ENCODE measurements at regions not wholly inside any gene's neighbourhood (a gene's known extent, or its start where the extent isn't known, plus 50 kb on each side); places are given as distances from the start of the nearest gene placed in this dataset.

GRCh38 chr2:78023356-78023755, 501.2 kb upstream of the LRRTM4 start:
- Mint-ChIP-seq H3K4me3 (no peak overlapping the region), H3K9me3 (peaks cover 35% of the 10 kb centered on the region), H3K27me3 (ENCODE audit: insufficient read depth) (no peaks in the 10 kb centered on the region), H3K4me1 (ENCODE audit: low read depth) (no peaks in the 10 kb centered on the region), H3K27ac (no peak overlapping the region), H3K36me3 (ENCODE audit: low read depth) (no peaks in the 10 kb centered on the region)
- DNase-seq = no peak
- TF ChIP-seq CTCF (IDR thresholded peaks at IDR 0.05) = no peak

- H3K36me3 Mint-ChIP-seq (ENCODE audit: low read depth) = no peaks in the 10 kb centered on the region
- H3K4me3 Mint-ChIP-seq = no peak overlapping the region
- TF ChIP-seq CTCF (IDR thresholded peaks at IDR 0.05) = no peak
- H3K4me1 Mint-ChIP-seq (ENCODE audit: low read depth) = no peaks in the 10 kb centered on the region
- H3K9me3 Mint-ChIP-seq = peaks cover 32% of the 10 kb centered on the region
- no peak for DNase-seq
- H3K27me3 Mint-ChIP-seq (ENCODE audit: insufficient read depth) = no peaks in the 10 kb centered on the region
- no peak overlapping the region for H3K27ac Mint-ChIP-seq
Measured at GRCh38 chr2:78024996-78025395, 502.8 kb upstream of the LRRTM4 start.

GRCh38 chr2:78029392-78029995, 507.3 kb upstream of the LRRTM4 start:
- Mint-ChIP-seq H3K27ac (no peak overlapping the region), H3K4me3 (no peak overlapping the region), H3K9me3 (peaks cover 19% of the 10 kb centered on the region), H3K36me3 (ENCODE audit: low read depth) (no peaks in the 10 kb centered on the region), H3K4me1 (ENCODE audit: low read depth) (no peaks in the 10 kb centered on the region), H3K27me3 (ENCODE audit: insufficient read depth) (no peaks in the 10 kb centered on the region)
- DNase-seq = no peak
- TF ChIP-seq CTCF (IDR thresholded peaks at IDR 0.05) = no peak

- no peak for DNase-seq
- H3K27me3 Mint-ChIP-seq (ENCODE audit: insufficient read depth) = no peaks in the 10 kb centered on the region
- no peaks in the 10 kb centered on the region for H3K36me3 Mint-ChIP-seq (ENCODE audit: low read depth)
- H3K4me1 Mint-ChIP-seq (ENCODE audit: low read depth) = no peaks in the 10 kb centered on the region
- H3K27ac Mint-ChIP-seq = no peak overlapping the region
- TF ChIP-seq CTCF (IDR thresholded peaks at IDR 0.05) = no peak
- peaks cover 18% of the 10 kb centered on the region for H3K9me3 Mint-ChIP-seq
- H3K4me3 Mint-ChIP-seq = no peak overlapping the region
Measured at GRCh38 chr2:78034706-78035105, 512.5 kb upstream of the LRRTM4 start.

GRCh38 chr2:78035804-78036203, 513.6 kb upstream of the LRRTM4 start:
- H3K9me3 Mint-ChIP-seq = peaks cover 21% of the 10 kb centered on the region
- no peak for TF ChIP-seq CTCF (IDR thresholded peaks at IDR 0.05)
- no peaks in the 10 kb centered on the region for H3K27me3 Mint-ChIP-seq (ENCODE audit: insufficient read depth)
- DNase-seq = no peak
- H3K4me3 Mint-ChIP-seq = no peak overlapping the region
- no peaks in the 10 kb centered on the region for H3K4me1 Mint-ChIP-seq (ENCODE audit: low read depth)
- no peak overlapping the region for H3K27ac Mint-ChIP-seq
- H3K36me3 Mint-ChIP-seq (ENCODE audit: low read depth) = no peaks in the 10 kb centered on the region

DNA sequence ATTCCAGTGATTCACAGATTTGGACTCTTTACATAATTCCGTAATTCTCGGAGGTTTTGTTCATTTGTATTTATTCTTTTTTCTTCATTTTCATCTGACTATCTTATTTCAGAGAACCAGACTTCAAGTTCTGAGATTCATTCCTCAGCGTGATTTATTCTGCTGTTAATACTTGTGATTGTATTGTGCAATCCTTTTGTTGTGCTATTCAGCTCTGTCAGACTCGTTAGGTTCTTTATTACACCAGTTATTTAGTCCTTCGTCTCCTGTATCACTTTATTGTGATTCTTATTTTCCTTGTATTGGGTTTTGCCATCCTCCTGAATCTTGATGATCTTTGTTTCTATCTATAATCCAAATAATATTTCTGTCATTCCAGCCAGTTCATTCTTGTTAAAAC, 529.3 kb upstream of the LRRTM4 start:
- Mint-ChIP-seq H3K27ac (no peak overlapping the region), H3K36me3 (ENCODE audit: low read depth) (no peaks in the 10 kb centered on the region), H3K4me1 (ENCODE audit: low read depth) (no peaks in the 10 kb centered on the region), H3K9me3 (peaks cover 77% of the 10 kb centered on the region), H3K27me3 (ENCODE audit: insufficient read depth) (no peaks in the 10 kb centered on the region), H3K4me3 (no peak overlapping the region)
- no peak for TF ChIP-seq CTCF (IDR thresholded peaks at IDR 0.05)
- DNase-seq = no peak

Data from HFFc6 (cell line).